Thyroid gland (tissue), 4 donors: ENCODE measurements at regions not wholly inside any gene's neighbourhood (a gene's known extent, or its start where the extent isn't known, plus 50 kb on each side); places are given as distances from the start of the nearest gene placed in this dataset.

Experiments
- CTCF ChIP-seq, 6 experiments: fragments of 200-600 bp in 3 of 6; fragments of 450-650 bp in 3 of 6; sonication (generic) in 3 of 6; IDR thresholded peaks; one replicate each; pipeline ENCODE4 v1.5.1; 2016 to 2019; ENCODE audit warnings: antibody characterized with exemption in 6 of 6, mild to moderate bottlenecking in 2 of 6, inconsistent platforms in 1 of 6, moderate library complexity in 1 of 6
- POLR2A ChIP-seq, 2 donors: fragments of 450-650 bp; IDR thresholded peaks; one replicate each; pipeline ENCODE4 v1.6.1; 2017; ENCODE audit warnings: antibody characterized with exemption in 2 of 2, mild to moderate bottlenecking in 2 of 2, moderate library complexity in 1 of 2

GRCh38 chr18:1436199-1436598 lies 531.5 kb downstream of the ADCYAP1 start:
- TF ChIP-seq CTCF (IDR thresholded peaks at IDR 0.05) (no peak), POLR2A (IDR thresholded peaks at IDR 0.05) (no peak)
